ENCODE measurements at regions not wholly inside any gene's neighbourhood (a gene's known extent, or its start where the extent isn't known, plus 50 kb on each side); places are given as distances from the start of the nearest gene placed in this dataset.
A peak's percentile ranks its signal among the peaks of the same experiment; 100 is the strongest.

DNA sequence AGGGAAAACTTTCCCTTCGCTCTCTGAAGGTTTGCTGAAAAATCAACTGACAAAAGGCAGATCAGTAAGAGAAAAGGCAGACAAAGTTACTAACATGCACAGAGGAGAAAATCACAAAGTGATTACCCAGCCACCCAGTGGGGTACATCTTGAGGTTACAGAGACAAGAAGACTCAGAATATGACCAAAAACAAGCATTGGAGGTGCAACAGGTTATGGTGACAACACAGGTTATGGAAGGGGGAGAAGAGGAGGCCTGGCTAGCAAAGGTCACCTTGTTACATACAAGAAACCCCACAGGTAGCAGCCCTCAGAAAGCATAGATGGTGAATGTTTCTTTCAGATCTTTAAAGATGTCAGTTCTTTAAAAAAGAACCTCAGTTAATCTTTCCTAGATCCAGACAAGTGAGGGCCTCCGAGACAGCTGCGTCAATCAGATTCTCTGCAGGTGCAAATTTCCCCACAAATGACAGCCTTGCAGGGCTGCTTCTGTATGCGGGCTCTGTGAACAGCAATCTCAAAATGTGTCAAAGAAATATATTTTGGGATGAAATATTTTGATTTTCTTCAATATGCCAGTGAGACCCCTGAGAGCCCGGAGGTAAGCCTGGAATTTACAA, 207.6 kb upstream of the RAB4A start:
- DNase-seq (ENCODE audit: low read depth) = no peak

DNA sequence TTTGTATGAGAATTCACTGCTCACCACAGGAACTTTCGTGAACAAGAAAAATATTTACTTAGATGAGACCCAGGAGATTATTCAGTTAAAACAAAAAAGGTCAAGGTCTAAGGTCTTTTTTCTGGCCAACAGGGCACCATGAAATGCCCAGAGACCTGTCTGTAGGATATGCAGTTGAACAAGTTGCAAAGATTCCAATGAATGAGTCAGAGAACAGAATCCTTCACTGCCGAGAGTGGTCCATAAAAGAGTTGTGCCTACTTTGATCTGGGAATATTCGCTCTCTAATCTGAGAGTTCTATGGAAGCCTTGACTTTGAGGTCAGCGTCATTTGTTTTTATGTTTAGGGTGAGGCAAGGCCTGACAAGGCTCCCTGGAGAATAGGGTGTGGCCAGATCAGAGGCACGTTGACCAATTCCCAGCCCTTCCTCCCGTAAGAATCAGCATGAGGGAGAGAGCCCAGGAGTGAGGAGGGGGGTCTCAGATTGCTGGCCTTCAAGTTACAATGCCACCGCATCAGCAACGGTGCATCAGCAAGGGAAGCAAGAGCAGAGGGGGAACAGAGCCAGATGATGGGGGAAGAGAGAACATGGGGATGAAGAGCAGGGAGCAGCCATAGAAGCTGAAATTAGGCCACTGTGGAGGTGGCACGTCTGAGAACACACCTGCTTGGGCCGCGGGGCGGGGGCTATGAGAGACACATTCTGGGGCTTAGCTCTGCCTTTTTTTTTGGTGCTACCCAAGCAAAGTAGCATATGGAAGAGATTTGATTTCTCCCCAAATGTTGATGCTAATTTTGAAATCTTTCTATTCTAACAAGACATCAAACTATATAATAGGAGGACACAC, 206.4 kb upstream of the RAB4A start:
- DNase-seq (ENCODE audit: low read depth) = no peak

DNA sequence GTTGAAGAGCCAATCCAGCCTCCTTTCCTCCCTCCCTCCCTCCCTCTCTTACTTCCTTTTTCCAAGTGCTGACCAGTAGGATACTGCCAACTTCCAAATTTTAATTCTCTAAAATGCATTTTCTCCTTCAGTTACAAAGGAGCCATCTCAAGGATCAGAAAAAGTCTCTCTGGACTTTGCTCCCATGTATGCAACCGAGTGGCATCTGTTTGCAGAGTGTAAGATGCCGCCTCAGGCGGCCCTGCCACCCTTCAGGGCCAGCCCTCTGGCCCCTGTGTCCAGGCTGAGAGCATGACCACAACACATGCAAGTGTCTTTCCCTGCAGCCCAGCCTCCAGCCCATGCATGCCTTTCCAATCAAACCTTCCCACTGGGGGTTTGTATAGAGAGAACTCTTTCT, 205.3 kb upstream of the RAB4A start:
- DNase-seq (ENCODE audit: low read depth) = no peak

DNA sequence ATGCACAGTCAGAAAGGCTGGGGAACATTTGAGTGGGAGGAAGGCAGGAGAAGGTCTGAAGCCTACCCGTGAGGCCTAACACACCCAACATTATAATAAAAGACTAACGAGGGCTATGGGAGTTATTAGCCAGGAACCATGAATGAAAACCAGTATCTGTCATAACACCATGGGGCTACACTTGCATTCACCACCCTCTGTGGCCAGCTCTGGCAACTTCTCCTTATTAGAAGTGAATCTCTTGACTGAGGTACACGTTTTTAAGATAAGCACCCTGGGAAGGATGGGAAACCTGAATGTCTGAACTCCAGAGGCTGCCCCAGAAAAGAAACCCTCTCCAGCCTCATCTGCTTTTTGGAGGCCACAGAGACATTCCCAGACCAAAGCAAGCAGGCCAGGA, 204.3 kb upstream of the RAB4A start:
- no peak for DNase-seq (ENCODE audit: low read depth)

DNA sequence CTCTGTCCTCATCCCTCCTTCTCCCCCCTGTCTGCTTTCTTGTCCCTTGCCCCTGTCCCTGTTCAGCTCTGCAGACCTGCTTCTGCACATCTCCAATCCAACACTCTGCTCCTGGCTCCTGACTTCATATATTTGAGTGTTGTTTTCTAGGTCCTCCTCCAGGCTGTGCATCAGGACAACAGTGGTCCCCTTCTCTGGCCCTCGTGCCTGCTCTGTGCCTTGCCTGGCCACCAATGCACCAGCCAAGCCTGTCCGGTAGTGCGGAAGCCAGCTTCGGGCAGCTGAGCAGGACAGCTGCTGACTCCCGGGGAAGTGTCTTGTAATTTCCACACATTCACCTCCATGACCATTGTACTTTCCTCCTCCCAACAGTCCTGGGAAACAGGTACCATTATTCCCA, 203.4 kb upstream of the RAB4A start:
- no peak for DNase-seq (ENCODE audit: low read depth)

DNA sequence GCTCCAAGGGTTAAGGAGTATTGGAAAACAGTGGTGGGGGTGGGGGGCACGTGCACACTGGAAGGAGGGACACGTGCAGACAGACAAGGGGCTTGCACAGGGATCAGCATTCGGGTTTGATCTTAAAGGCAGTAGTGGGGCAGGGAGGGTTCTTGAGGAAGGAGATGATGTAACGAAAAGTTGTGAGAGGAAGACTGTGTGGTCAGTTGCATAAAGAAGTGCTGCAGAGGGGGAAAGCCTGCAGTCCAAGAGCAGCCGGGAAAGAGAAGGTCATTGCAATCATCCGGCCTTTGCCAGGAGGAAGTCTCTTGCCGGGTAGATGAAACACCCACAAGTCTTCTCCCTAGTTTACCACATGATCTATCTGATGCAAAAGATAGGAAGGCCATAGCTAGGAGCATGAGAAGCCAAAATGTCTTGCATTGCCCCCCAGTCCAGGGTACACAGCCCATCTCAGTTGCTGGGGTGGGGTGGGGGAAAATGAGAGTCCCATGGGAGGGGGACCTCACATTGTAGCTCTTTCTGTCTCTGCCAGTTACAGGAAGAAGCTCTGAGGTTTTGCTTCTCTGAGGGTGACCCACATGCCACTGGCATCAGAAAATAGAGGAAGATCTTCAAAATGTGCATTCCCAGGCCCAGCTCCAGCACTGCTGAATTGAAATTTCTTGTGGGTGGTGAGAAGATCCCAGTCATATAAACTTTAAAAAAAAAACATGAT, 202.5 kb upstream of the RAB4A start:
- DNase-seq (ENCODE audit: low read depth) = no peak

DNA sequence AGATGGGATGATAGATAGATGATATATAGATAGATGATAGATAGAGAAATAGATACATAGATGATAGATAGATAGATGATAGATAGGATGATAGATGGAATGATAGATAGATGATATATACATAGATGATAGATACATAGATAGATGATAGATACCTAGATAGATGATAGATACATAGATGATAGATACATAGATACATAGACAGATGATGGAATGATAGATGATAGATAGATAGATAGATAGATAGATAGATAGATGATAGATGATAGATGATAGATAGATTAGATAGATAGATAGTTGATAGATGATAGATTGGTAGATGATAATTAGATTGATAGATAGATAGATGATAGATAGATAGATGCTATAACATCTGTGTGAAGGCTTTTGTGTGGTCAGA, 201.7 kb upstream of the RAB4A start:
- no peak for DNase-seq (ENCODE audit: low read depth)

DNA sequence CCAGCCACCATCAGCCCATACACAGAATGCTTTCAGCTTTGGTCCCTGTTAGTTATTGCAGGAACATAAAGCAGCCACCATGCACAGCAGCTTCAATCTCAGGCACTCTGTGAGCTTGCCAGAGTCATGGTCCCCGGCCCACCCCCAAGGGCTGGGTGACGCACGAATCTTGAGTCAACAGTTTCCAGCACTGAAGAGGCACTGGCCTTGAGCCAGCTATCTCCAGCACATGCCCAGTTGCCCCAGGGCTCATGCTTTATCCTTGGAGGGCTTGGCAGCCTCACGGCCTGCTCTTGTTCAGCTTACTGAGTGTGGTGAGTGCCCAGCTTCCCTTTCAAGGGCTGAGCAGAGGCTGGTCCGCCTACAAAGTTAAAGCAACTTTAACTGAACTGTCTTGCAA, 200.7 kb upstream of the RAB4A start:
- DNase-seq (ENCODE audit: low read depth) = peak; percentile 75

DNA sequence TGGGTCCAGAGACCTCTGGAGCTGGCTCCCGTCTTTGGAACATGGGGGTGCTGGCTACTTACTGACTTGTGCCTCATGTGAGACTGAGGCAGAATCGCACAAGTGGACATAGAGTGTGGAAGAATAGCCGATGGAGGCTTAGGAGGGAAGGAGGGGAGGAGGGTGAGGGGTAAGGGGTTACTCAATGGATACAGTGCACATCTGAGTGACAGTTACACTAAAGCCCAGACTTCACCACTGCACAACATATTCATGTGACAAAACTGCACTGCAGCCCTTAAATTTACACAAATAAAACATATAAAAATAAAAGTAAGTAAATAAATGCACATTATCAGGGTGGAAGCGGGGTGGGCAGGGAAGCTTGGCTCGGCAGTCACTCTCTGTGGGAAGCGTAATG, 197.7 kb upstream of the RAB4A start:
- no peak for DNase-seq (ENCODE audit: low read depth)

DNA sequence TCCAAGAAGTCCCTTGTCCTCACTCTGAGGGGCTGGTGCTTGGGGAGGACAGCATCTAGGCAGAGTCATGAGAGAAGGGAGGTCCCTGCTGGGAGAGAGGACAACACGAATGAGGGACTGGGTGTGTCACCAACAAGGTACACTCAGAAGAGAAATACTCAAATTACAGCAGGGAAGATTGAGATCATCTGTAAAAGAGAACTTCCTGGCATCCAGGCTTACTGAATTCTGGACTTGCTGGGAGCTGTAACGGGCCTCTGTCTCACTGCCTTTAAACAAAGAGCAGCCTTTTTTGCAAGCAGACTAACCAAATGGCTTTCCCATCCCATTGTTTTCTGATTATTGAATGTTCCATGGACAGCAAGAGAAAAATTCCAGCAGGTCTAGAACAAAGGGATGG, 195.7 kb upstream of the RAB4A start:
- no peak for DNase-seq (ENCODE audit: low read depth)

DNA sequence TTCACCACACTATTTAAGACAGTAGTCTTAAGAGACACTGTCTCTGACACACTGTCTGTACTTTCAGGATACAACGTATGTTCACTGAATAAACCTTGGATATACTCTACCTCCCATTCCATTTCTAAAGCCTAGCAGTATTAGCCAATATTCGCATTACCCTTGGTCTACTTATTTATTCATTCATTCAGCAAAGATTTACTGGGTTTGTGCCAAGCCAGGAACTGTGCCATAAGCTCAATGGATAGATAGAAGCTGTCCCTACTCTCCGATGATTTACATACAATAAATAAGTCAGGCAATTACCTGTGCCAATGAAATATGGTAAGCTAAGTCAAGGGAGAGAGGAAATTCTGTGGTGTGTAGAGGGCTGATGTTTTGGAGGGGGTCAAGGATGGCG, 195.2 kb upstream of the RAB4A start:
- no peak for DNase-seq (ENCODE audit: low read depth)

DNA sequence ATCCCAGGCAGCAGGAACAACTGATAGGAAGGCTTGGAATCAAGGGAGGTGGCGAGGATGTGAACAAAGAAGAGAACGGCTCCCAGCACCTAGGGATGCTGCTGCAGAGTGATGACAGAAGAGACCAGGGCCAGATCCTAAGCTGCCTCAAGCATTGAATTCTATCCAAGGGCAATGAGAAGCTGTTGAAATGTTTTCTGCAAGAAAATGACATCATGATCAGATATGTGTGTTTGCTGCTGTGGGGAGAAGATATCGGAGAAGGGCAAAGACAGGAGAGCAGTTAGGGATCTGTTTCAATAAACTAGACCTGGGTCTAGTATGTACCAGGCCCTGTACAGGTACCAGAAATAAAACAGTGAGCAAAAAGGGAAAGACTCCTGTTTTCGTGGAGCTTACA, 194.7 kb upstream of the RAB4A start:
- no peak for DNase-seq (ENCODE audit: low read depth)

DNA sequence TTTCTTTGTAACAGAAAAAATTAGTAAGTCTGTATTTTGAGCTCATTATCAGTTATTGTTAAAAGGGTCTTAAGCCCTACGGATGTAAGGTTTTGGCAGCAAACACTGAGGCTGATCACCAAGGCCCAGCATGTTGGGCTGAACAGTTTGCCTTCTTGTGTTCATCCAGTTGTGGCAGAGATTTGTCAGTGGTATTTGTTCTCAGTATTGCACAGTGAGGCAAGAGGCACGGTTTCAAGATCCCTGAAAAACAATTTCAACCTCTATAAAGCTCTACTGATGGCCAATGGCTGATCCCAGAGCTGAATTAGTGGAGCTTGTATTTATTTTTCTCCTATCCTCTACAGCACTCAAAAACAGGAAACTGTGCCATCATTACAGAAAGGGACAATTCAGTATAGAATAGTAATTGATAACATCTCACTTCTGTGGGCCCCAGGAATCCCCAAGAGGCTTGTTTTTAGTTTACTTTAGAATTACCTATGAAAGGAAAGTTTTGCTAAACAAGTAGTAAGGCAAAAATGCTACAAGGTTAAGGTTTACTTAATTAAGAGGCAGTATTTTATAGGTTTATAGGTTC, 191.8 kb upstream of the RAB4A start:
- no peak for DNase-seq (ENCODE audit: low read depth)

DNA sequence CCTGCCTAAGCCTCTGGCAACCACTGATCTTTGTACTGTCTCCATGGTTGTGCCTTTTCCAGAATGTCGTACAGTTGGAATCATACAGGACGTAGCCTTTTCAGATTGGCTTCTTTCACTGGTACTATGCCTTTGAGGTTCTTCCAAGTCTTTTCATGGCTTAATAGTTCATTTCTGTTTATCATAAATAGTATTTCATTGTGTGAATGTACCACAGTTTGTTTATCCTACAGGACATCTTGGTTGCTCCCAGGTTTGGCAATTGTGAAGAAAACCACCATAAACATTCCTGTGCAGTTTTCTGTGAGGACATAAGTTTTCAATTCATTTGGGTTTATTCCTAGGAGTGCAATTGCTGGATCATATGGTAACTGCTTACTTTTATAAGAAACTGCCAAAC, 190.6 kb upstream of the RAB4A start:
- DNase-seq (ENCODE audit: low read depth) = no peak

DNA sequence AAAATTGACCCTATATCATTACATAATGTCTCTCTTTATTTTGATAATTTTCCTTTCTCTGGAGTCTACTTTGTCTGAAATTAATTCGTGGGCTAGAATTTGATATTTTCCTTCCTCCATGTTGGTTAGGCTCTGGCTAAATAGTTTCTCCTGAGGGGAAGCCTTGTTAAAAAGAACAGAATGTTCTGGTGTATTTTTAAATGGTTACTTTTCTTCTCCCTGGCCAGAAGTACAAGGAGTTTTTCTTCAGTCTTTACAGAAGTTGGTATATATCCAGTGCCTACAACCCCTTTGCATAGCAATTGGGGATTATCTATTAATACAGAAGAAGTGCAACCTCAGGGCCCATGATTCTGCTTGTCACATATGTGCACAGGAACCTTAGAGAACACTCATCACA, 185.6 kb upstream of the RAB4A start:
- no peak for DNase-seq (ENCODE audit: low read depth)

DNA sequence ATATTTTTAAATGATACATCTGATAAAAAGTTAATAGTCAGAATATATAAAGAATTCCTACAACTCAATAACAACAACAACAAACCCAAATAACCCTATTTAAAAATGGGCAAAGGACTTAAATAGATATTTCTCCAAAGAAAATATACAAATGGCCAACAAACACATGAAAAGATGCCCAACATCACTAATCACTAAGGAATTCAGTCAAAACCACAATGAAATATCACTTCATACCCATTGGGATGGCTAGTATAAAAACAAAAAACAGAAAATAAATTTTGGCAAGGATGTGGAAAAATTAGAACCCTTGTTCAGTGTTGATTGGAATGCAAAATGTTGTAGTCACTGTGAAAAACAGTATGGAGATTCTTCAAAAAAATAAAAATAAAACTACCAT, 184.8 kb upstream of the RAB4A start:
- DNase-seq (ENCODE audit: low read depth) = no peak

DNA sequence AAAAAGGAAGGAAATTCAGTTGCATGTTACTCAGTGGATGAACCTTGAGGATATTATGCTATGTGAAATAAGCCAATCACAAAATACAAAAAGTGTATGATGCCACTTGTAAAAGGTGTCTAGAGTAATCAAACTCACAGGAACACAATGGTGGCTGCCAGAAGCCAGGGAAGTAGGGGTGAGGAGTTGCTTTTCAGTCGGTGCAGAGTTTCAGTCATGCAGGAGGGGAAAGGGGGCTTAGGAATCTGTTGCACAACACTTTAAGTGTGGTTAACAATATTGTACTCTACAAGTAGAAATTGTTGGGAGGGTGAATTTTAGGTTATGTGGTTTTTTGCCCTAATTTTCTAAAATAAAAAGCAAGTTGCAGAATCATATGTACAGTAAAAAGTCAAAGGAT, 184.2 kb upstream of the RAB4A start:
- no peak for DNase-seq (ENCODE audit: low read depth)

DNA sequence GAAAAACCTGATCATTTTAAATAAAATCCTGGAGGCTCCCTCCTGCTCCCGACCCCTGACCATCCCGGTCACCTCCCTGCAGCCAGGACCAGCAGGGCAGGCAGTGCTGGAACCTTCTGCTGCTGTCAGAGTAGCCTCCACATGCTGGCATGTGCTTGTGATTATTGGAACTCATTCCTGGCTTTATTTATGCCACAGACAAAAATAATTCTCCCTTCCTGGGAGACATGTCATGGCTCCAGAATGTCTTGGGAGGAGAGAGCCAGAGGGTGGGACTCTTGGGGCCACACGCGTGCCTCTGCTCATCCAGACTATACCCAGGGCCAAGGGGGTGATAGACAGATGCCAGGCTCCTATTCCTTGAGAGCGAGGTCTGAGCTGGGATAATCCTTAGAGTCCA, 183.6 kb upstream of the RAB4A start:
- no peak for DNase-seq (ENCODE audit: low read depth)

DNA sequence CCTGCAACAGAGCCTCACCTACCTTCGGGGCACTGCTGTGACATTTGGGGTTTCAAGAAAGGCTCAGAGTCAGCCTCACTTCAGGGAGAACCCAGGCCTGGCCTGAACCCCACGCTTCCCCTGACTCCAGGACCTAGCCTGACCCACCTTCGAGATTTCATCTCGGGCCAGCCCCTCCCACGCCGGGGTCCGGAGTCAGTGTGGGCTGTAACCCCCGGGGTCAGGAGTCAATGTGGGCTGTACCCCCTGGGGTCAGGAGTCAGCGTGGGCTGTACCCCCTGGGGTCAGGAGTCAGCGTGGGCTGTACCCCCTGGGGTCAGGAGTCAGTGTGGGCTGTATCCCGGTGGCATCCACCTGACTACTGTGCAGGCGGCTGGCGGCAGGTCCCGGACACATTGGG, 183.0 kb upstream of the RAB4A start:
- DNase-seq (ENCODE audit: low read depth) = no peak

DNA sequence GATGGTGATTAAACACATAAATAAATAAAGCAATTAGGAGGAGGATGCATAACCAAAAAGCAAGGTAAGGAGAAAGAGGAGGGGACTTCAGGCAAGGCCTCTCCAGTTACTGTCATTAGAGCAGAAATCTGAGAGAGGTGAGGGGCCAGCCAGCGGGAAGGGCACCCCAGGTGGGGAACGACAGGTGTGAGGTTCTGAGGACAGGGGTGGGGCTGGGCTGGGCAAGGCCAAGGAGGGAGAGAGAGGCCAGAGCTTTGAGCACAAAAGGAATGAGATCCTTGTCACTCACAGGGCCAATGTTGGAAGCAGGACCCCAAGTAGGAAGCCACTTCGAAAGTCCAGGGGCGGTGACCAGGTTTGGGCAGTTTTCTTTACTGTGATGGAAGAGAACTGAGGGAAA, 182.2 kb upstream of the RAB4A start:
- no peak for DNase-seq (ENCODE audit: low read depth)

DNA sequence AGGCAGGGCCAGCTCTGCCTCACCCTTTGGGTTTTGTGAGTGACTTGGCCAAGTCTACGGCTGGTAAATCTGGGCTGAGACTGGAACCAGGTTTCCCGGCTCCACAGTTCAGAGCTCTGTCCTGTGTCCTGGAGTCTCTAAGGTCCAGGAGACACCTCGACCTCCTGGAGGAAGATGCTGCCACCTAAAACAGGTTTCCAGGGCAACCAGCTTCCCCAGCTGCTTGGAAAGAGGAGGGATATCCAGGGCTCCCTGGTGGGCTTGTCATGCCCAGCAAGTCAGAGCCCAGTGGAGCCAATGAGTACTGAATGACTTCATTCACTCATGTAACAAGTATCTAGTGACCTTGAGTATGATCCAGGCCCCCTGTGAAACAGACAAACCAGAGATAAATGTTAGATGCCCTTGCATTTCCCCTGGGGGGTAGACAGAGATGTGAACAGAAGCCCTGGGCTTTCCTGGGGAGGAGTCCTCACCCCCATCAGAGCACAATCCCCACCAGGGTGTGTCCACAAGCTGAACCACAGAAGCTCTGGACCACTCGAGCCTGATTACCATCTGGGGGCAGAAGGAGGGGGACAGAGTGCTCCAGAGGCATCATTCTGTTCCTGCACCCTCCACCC, 181.2 kb upstream of the RAB4A start:
- DNase-seq (ENCODE audit: low read depth) = no peak

DNA sequence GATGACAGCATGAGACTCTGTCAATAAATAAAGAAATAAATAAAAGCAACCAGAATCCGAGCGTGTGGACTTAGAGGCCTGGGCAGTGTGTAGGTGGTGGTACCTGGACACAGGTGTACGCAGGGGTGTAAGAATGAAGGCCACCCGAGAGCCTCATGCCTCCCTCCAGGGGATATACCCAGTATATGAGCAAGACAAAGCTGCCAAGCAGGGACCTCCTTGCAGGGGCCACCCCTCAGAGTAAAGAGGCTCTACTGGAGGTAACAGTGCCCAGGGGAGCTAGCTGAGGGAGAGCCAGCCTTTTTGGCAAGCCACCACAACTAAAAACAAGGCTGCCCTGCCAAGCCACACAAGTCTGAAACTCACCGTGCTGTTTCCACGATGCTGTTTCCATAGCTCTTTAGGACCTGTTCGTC, 179.2 kb upstream of the RAB4A start:
- DNase-seq (ENCODE audit: low read depth) = no peak
